GM12878 (cell line): ENCODE measurements at regions not wholly inside any gene's neighbourhood (a gene's known extent, or its start where the extent isn't known, plus 50 kb on each side); places are given as distances from the start of the nearest gene placed in this dataset.

Source experiments
- ATAC-seq: fragments of 200-7000 bp; cut with Tn5 transposase; 3 replicates; pipeline ENCODE4 v1.9.1; 2020; ENCODE audit warnings: mild to moderate bottlenecking, moderate library complexity
- BruUV-seq: library from RNA; stranded (reverse); fragments of 400-500 nt; replicated peaks from 2 replicates; lab custom pipeline; 2021; lab: Mats Ljungman, UMichigan
- CTCF ChIA-PET: fragments of 300-600 bp; sonication (Branson Sonifier 250); formaldehyde crosslinking; extraction: SDS; loops from one replicate; lab custom pipeline; 2021; ENCODE audit warnings: inconsistent platforms; lab: Yijun Ruan, JAX
- POLR2A ChIA-PET: fragments of 350-600 bp; formaldehyde crosslinking; extraction: SDS; loops from one replicate; lab custom pipeline; 2021; ENCODE audit warnings: inconsistent platforms; lab: Charles Lee
- RAD21 ChIA-PET: fragments of 300-600 bp; sonication (Branson Sonifier 250); formaldehyde crosslinking; loops from one replicate; lab custom pipeline; 2023; ENCODE audit warnings: antibody characterized with exemption; ENCODE audit not compliant: unreplicated experiment; lab: Charles Lee
- SMC1A ChIA-PET: fragments of 300-600 bp; sonication (Branson Sonifier 250); formaldehyde crosslinking; loops from one replicate; lab custom pipeline; 2023; ENCODE audit not compliant: unreplicated experiment, uncharacterized antibody; lab: Charles Lee
- DNase-seq: peaks from one replicate; pipeline ENCODE4 v3.0.0-alpha.2; 2011; ENCODE audit warnings: low read depth, low spot score
- FAIRE-seq: peaks from 3 replicates; lab custom pipeline; 2011; peaks lifted over from hg19 to GRCh38; lab: Jason Lieb, UNC
- H2AFZ ChIP-seq: 2 replicates; pipeline ENCODE4 v1.6.0; 2011; ENCODE audit warnings: low read depth, low read length, control low read depth; ENCODE audit not compliant: control insufficient read depth
- H3K27ac ChIP-seq: 2 replicates; pipeline ENCODE4 v1.5.1; 2011; ENCODE audit warnings: control low read depth; ENCODE audit not compliant: control insufficient read depth, insufficient read depth
- H3K27me3 ChIP-seq, 2 experiments: replicated peaks in 1 of 2; 2 replicates each; pipeline versions ENCODE4 v1.6.0 to v1.6.1; 2011; ENCODE audit warnings: low read length in 1 of 2; ENCODE audit not compliant: control insufficient read depth in 2 of 2, insufficient read depth in 2 of 2
- H3K36me3 ChIP-seq, 2 experiments: 2 replicates each; pipeline ENCODE4 v1.5.1; 2011; ENCODE audit warnings: low read length in 1 of 2; ENCODE audit not compliant: control insufficient read depth in 2 of 2, insufficient read depth in 2 of 2
- H3K4me1 ChIP-seq: 2 replicates; pipeline ENCODE4 v1.6.1; 2011; ENCODE audit warnings: mild to moderate bottlenecking, low read length, moderate library complexity, mixed read lengths; ENCODE audit not compliant: control insufficient read depth, insufficient read depth
- H3K4me2 ChIP-seq: 2 replicates; pipeline ENCODE4 v1.6.0; 2011; ENCODE audit warnings: control low read depth; ENCODE audit not compliant: control insufficient read depth, insufficient read depth
- H3K4me3 ChIP-seq: fragments of 200-600 bp; sonication (generic); 2 replicates; pipeline ENCODE4 v1.5.1; 2016
- H3K79me2 ChIP-seq: 2 replicates; pipeline ENCODE4 v1.6.0; 2011; ENCODE audit warnings: low read length; ENCODE audit not compliant: control insufficient read depth, insufficient read depth
- H3K9ac ChIP-seq: 2 replicates; pipeline ENCODE4 v1.8.0; 2011; ENCODE audit warnings: low read length, control low read depth, mixed read lengths; ENCODE audit not compliant: control insufficient read depth, insufficient read depth
- H3K9me3 ChIP-seq: replicated peaks from 3 replicates; pipeline ENCODE4 v1.5.1; 2011; ENCODE audit warnings: mild to moderate bottlenecking, low read length; ENCODE audit not compliant: control insufficient read depth, insufficient read depth
- H4K20me1 ChIP-seq: 2 replicates; pipeline ENCODE4 v1.6.0; 2011; ENCODE audit not compliant: control insufficient read depth, insufficient read depth
- ATF2 ChIP-seq: IDR thresholded peaks from 2 replicates; pipeline ENCODE4 v1.6.1; 2012; ENCODE audit warnings: low read length, inconsistent platforms
- CTCF ChIP-seq, 3 experiments: IDR thresholded peaks in 2 of 3; conservative IDR thresholded peaks in 1 of 3; 2 replicates each; pipeline ENCODE4 v1.5.1; 2011; ENCODE audit warnings: low read depth in 3 of 3, low read length in 3 of 3, mild to moderate bottlenecking in 3 of 3, control low read depth in 2 of 3, moderate library complexity in 2 of 3, inconsistent platforms in 1 of 3, mixed read lengths in 1 of 3; ENCODE audit not compliant: control insufficient read depth in 2 of 3, insufficient read depth in 1 of 3; ENCODE audit errors: extremely low read depth in 1 of 3
- FOXM1 ChIP-seq: IDR thresholded peaks from 2 replicates; pipeline ENCODE4 v1.6.1; 2012; ENCODE audit warnings: low read depth, mild to moderate bottlenecking, inconsistent platforms, low read length, moderate library complexity
- GABPA ChIP-seq: IDR thresholded peaks from 2 replicates; pipeline ENCODE4 v1.6.1; 2014; ENCODE audit warnings: antibody characterized with exemption, low read depth, mild to moderate bottlenecking, inconsistent platforms
- IKZF2 ChIP-seq, 2 experiments: fragments of 450-650 bp; IDR thresholded peaks; 2 replicates each; pipeline ENCODE4 v1.6.1; 2017; ENCODE audit warnings: mild to moderate bottlenecking in 2 of 2, moderate library complexity in 2 of 2
- WGBS: methylation state at CpG from one replicate; pipeline ENCODE4 v1.1.6; 2016; ENCODE audit warnings: low lambda C conversion rate; ENCODE audit not compliant: insufficient replicate concordance, insufficient coverage; ENCODE audit errors: missing lambda C conversion rate; 5-methylcytosine and 5-hydroxymethylcytosine counted together
- in situ Hi-C: fragments of 300-500 bp; cut with MboI; formaldehyde crosslinking; loops from 9 replicates; pipeline ENCODE4 v1.14.3; 2018; ENCODE audit warnings: mixed read lengths
- intact Hi-C: fragments of 100-400 bp; cut with micrococcal nuclease; formaldehyde crosslinking; loops from one replicate; pipeline ENCODE4 v1.14.2; 2022; ENCODE audit not compliant: unreplicated experiment

GRCh38 chr13:112187527-112188297 is 120.8 kb downstream of the SOX1 start:
- DNase-seq (no peak), ATAC-seq (no peak), FAIRE-seq (no peak)
- Histone ChIP-seq H3K9ac (no peak overlapping the region), H3K79me2 (no peaks in the 10 kb centered on the region), H3K4me3 (no peak overlapping the region), H3K27me3 (no peaks in the 10 kb centered on the region), H3K36me3 (no peaks in the 10 kb centered on the region), H4K20me1 (no peaks in the 10 kb centered on the region), H2AFZ (no peak overlapping the region), H3K4me1 (no peaks in the 10 kb centered on the region), H3K4me2 (no peak overlapping the region), H3K9me3 (no peaks in the 10 kb centered on the region; the same call in 2 of the 3 replicates), H3K27ac (no peak overlapping the region)
- intact Hi-C loops (no loop called here), in situ Hi-C loops (no loop called here)
- BruUV-seq = no TSS peak
- RAD21 ChIA-PET = no interaction called here
- SMC1A ChIA-PET = no interaction called here
- POLR2A ChIA-PET = no interaction called here
- no peak for TF ChIP-seq ATF2
- TF ChIP-seq IKZF2 (IDR thresholded peaks at IDR 0.05) = no peak
- no peak for TF ChIP-seq GABPA
- TF ChIP-seq FOXM1 = no peak
- no peak for TF ChIP-seq CTCF (IDR thresholded peaks at IDR 0.05 in 2 of 3, conservative IDR thresholded peaks at IDR 0.05 in 1 of 3; ENCODE audit: control insufficient read depth in 2 of 3, extremely low read depth in 1 of 3, insufficient read depth in 1 of 3, low read depth in 3 of 3, low read length in 3 of 3)
- 49% methylated on average over 17 of the region's 18 CpGs for WGBS
- CTCF ChIA-PET = no interaction called here
